Ascending aorta (tissue), 2 donors: ENCODE measurements at regions not wholly inside any gene's neighbourhood (a gene's known extent, or its start where the extent isn't known, plus 50 kb on each side); places are given as distances from the start of the nearest gene placed in this dataset.

ENCODE experiments used
- DNase-seq, 2 donors: peaks; one replicate each; pipeline ENCODE4 v3.0.0-alpha.2; 2019; ENCODE audit warnings: low spot score in 2 of 2
- H3K27ac ChIP-seq, 2 donors: fragments of 200-600 bp; sonication (generic); one replicate each; pipeline ENCODE4 v1.5.1; 2016 to 2017; ENCODE audit warnings: mild to moderate bottlenecking in 1 of 2
- H3K27me3 ChIP-seq: fragments of 200-600 bp; sonication (generic); one replicate; pipeline ENCODE4 v1.5.1; 2017
- H3K36me3 ChIP-seq, 2 donors: fragments of 200-600 bp; sonication (generic); one replicate each; pipeline ENCODE4 v1.5.1; 2016
- H3K4me1 ChIP-seq, 2 donors: fragments of 200-600 bp; sonication (generic); one replicate each; pipeline ENCODE4 v1.5.1; 2016 to 2017; ENCODE audit warnings: mild to moderate bottlenecking in 1 of 2
- H3K4me3 ChIP-seq, 2 donors: fragments of 200-600 bp; sonication (generic); one replicate each; pipeline ENCODE4 v1.5.1; 2016 to 2017; ENCODE audit warnings: mild to moderate bottlenecking in 1 of 2
- H3K9me3 ChIP-seq, 2 donors: fragments of 200-600 bp; sonication (generic); one replicate each; pipeline ENCODE4 v1.5.1; 2016
- intact Hi-C: fragments of 100-400 bp; cut with DNase I; formaldehyde crosslinking; loops from one replicate; pipeline ENCODE4 v1.15.1; 2023
- TF ChIP-seq, protein P1 (sequence below), 3 experiments: fragments of 200-600 bp in 2 of 3; fragments of 450-650 bp in 1 of 3; sonication (generic) in 2 of 3; IDR thresholded peaks; one replicate each; pipeline ENCODE4 v1.5.1; 2016 to 2019; ENCODE audit warnings: antibody characterized with exemption in 3 of 3, mild to moderate bottlenecking in 1 of 3, moderate library complexity in 1 of 3

DNA sequence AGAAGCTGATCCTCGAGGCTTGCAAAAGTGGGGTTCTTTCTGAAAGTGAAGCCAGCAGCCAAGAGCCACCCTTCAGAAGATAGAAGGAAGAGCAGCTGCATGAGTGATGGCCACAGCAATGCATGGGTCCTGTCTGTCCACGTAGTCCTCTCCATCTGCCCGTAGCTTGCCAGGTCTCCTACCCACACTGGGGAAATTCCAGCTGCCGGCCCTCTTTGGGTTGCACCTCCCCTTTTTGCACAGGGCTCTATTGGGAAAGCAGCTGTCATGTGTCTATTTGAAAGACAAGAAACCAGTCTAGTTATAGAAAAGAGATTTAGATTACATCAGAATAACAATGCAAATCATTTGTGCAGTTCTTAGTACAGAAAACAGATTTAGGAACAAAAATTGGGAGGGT is 204.4 kb downstream of the GIPC2 start:
- H3K27me3 ChIP-seq, result no peaks in the 10 kb centered on the region
- no peak overlapping the region for H3K4me3 ChIP-seq
- H3K4me1 ChIP-seq, result no peaks in the 10 kb centered on the region
- intact Hi-C loops, result no loop called here
- H3K36me3 ChIP-seq, result no peaks in the 10 kb centered on the region
- H3K27ac ChIP-seq, result no peak overlapping the region
- DNase-seq, result no peak
- TF ChIP-seq, protein P1, sequence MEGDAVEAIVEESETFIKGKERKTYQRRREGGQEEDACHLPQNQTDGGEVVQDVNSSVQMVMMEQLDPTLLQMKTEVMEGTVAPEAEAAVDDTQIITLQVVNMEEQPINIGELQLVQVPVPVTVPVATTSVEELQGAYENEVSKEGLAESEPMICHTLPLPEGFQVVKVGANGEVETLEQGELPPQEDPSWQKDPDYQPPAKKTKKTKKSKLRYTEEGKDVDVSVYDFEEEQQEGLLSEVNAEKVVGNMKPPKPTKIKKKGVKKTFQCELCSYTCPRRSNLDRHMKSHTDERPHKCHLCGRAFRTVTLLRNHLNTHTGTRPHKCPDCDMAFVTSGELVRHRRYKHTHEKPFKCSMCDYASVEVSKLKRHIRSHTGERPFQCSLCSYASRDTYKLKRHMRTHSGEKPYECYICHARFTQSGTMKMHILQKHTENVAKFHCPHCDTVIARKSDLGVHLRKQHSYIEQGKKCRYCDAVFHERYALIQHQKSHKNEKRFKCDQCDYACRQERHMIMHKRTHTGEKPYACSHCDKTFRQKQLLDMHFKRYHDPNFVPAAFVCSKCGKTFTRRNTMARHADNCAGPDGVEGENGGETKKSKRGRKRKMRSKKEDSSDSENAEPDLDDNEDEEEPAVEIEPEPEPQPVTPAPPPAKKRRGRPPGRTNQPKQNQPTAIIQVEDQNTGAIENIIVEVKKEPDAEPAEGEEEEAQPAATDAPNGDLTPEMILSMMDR (IDR thresholded peaks at IDR 0.05), result no peak
- no peaks in the 10 kb centered on the region for H3K9me3 ChIP-seq

DNA sequence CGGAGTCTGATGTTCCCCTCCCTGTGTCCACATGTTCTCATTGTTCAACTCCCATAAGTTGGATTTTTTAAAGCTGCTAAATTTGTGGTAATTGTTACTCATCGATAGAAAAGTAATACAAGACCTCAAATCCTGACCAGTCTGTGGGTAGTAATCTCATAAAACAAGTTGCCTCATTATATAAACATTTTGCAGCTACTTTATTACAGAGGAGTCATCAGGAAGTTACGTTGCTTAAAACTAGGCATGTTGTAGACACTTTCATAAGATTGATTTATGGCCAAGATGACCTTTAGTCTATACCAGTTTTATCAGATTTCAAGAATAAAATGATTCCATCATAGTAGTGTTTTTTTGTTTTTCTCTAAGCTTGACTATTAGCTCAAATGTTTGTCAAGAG is 208.8 kb downstream of the GIPC2 start:
- intact Hi-C loops, result no loop called here
- DNase-seq, result no peak
- H3K27ac ChIP-seq, result no peak overlapping the region
- H3K36me3 ChIP-seq, result no peaks in the 10 kb centered on the region
- H3K9me3 ChIP-seq, result no peaks in the 10 kb centered on the region
- no peak overlapping the region for H3K4me3 ChIP-seq
- TF ChIP-seq, protein P1 (IDR thresholded peaks at IDR 0.05), result no peak
- H3K4me1 ChIP-seq, result no peaks in the 10 kb centered on the region
- no peaks in the 10 kb centered on the region for H3K27me3 ChIP-seq

DNA sequence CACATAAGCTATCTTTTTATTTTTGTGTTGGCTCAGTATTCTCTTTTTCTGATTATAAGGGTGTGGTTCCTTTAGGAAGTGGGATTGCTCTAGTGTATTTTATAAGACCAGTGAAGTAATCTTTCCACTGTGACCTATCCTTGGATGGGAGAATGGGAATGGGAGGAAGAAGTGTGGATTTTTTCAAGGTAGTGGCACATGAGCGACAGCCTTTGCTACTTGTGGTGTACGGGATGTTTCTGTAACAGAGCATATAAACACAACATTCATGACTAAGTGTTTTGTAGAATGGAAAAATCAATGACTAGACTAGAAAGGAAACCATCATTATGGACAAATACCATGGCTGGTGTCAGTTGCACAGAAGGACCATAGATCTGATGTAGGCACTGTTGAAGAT is 209.6 kb downstream of the GIPC2 start:
- TF ChIP-seq, protein P1 (IDR thresholded peaks at IDR 0.05), result no peak
- Histone ChIP-seq H3K4me3 (no peak overlapping the region), H3K36me3 (no peaks in the 10 kb centered on the region), H3K4me1 (no peaks in the 10 kb centered on the region), H3K27me3 (no peaks in the 10 kb centered on the region), H3K9me3 (no peaks in the 10 kb centered on the region), H3K27ac (no peak overlapping the region)
- DNase-seq, result no peak
- intact Hi-C loops, result no loop called here

DNA sequence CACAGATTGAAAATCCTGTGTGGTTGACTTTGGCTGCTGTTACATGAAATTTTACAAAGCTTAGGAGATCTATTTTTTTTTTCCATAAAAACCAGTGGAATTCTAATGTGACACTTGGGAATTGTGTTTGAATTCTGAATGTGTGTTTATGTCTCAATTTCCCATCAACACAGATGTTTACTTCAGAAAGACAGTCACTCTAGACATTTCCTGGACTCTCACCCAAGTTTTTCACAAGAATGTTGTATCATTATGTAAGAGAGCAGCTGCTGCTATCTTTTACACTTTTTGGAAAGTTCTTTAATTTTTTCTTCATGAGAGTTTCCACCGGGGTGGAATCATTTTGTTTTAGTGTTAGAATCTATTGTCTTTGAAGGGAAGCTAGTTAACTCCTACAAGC is 210.1 kb downstream of the GIPC2 start:
- intact Hi-C loops, result no loop called here
- TF ChIP-seq, protein P1 (IDR thresholded peaks at IDR 0.05), result no peak
- Histone ChIP-seq H3K4me1 (no peaks in the 10 kb centered on the region), H3K27me3 (no peaks in the 10 kb centered on the region), H3K36me3 (no peaks in the 10 kb centered on the region), H3K9me3 (no peaks in the 10 kb centered on the region), H3K4me3 (no peak overlapping the region), H3K27ac (no peak overlapping the region)
- DNase-seq, result no peak

DNA sequence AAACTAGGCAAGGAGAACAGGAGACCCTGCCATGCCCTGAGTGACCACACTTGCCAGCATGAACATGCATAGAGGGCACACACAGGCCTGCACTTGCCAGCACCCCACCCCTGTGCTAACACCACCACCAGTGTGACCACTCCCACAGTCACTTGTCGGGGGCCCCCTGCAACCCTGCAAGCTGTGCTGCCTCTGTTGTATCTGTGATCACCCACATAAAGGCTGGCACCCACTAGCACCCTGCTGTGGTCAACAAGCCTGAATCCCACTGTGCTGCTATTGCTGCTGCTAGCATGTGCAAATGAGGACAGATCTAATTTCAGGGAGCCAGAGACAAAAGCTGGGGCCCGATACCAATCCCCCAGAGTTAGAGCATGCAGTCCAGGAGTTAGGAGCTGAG is 217.7 kb downstream of the GIPC2 start:
- no peak for DNase-seq
- no peaks in the 10 kb centered on the region for H3K27me3 ChIP-seq
- TF ChIP-seq, protein P1 (IDR thresholded peaks at IDR 0.05), result no peak
- no peak overlapping the region for H3K27ac ChIP-seq
- intact Hi-C loops, result no loop called here
- no peaks in the 10 kb centered on the region for H3K4me1 ChIP-seq
- no peak overlapping the region for H3K4me3 ChIP-seq
- H3K9me3 ChIP-seq, result no peaks in the 10 kb centered on the region
- H3K36me3 ChIP-seq, result no peaks in the 10 kb centered on the region

DNA sequence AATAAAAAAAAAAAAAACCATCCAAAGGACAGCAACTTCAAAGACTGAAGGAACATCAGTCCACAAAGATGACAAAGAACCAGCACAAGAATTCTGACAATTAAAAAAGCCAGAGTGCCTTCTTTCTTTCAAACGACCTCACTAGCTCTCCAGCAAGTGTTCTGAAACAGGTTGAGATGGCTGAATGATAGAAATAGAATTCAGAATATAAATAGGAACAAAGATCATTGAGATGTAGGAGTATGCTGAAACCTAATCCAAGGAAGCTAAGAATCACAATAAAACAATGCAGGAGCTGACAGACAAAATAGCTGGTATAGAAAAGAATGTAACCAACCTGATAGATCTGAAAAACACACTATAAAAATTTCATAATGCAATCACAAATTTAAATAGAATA is 218.2 kb downstream of the GIPC2 start:
- no peaks in the 10 kb centered on the region for H3K4me1 ChIP-seq
- no peak overlapping the region for H3K27ac ChIP-seq
- no peaks in the 10 kb centered on the region for H3K27me3 ChIP-seq
- TF ChIP-seq, protein P1 (IDR thresholded peaks at IDR 0.05), result no peak
- no peaks in the 10 kb centered on the region for H3K9me3 ChIP-seq
- intact Hi-C loops, result no loop called here
- no peak overlapping the region for H3K4me3 ChIP-seq
- DNase-seq, result no peak
- H3K36me3 ChIP-seq, result no peaks in the 10 kb centered on the region
